Glomerular visceral epithelial cell (primary cell): ENCODE measurements at regions not wholly inside any gene's neighbourhood (a gene's known extent, or its start where the extent isn't known, plus 50 kb on each side); places are given as distances from the start of the nearest gene placed in this dataset.
A peak's percentile ranks its signal among the peaks of the same experiment; 100 is the strongest.
"Not testable (repeated sequence)": the region's sequence is repeated elsewhere in the genome, so short reads cannot be mapped to it uniquely, and the experiment has no call there.

Source experiments
- DNase-seq: peaks from one replicate; pipeline ENCODE4 v3.0.0-alpha.2; 2016; ENCODE audit errors: extremely low spot score

DNA sequence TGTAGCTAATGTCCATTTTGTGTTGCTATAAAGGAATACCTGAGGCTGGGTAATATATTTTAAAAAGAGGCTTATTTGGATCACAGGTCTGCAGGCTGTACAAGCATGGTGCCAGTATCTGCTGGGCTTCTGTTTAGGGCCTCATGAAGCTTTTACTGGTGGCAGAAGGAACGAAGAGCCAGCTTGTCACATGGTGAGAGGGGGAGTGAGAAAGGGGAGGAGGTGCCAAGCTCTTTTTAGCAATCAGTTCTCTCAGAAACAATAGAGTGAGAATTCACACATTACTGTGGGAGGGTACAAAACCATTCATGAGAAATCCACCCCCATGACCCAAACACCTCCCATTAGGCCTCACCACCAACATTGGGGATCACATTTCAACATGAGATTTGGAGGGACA lies 340.9 kb downstream of the RASEF start:
- no peak for DNase-seq

DNA sequence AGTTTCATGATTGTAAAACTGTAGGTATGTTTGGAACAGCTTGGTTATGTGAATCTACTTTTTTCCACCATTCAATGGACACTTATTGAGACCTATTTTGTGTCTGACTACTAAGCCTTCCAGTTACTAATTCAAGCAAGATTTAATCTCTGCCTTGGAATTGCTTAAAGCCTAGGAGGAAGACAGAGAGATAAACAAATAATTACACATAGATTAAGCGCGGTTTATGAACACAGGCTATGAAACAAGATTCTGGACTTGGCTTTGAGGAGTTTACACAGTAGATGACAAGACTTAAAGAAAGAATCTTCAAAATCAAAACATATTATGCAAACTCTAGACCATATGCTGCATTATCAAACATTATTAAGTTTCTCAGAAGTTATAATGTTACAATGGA lies 340.4 kb downstream of the RASEF start:
- no peak for DNase-seq

GRCh38 chr9:82726424-82727276 lies 336.3 kb downstream of the RASEF start:
- DNase-seq = no peak

- DNase-seq = no peak
Measured at GRCh38 chr9:82729141-82729540, 333.8 kb downstream of the RASEF start.

DNA sequence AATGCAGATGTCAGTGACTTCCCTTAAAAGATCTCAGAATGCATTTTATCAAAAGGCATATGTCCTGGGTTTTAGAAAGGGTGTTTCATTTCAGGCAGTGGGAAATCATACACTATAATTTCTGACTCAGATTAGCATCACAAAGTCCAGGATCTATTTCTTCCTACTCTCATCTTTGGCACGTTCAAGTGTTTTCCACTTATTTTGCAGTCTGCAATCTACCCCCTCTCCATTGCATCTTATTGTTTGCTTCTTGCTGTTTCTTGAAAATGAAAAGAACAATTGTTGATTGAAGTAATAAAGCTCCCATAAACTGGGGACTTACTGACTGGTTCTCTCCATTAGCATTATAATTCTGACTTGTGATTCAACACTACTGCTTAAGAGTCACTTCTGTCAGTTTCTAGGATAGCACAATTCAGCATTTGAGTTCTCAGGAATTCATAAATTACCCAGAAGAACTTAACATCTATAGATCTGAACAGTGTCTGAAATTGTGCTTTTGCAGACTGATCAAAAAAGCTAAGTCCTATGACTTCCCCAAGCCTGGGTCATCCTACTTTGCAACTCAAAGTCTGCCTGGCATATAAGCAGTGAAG lies 332.9 kb downstream of the RASEF start:
- DNase-seq = no peak

GRCh38 chr9:82732928-82733327 lies 330.0 kb downstream of the RASEF start:
- no peak for DNase-seq

DNA sequence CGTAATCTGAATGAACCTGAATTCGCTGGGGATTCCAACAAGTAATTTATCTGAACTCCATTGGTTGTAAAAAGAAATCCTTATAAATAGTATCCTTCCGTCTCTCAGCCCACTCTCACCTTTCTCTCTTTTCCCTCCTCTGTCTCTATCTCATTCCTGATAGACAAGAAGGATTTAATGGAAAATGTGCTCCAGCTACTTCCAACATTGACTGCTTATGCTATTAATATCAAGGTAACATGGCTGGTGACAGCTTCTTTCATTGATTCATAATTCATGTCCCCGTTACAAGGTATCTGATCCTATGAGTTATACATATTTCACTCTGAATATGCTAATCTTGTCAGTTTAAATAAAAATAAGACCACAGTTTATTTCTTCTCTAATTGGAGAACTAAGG lies 326.8 kb downstream of the RASEF start:
- DNase-seq = no peak

DNA sequence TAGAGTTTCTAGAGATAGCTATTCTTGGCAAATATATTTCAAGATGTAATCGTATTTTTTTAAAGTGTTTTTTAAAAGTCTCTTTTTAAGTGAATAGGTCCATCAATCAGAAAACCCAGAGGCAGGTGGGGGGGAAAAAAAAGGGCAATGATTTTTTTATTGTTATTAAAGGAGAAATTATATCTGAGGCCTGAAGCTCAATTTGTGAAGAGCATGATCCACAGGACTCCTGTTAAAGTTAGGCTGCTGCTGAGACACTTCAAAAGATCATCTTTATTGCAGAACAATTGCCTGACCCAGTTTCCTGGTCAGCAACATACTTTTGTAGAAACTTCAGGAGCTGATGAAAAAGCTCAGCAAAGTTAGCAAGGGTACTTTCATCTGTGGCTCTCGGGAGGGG lies 326.2 kb downstream of the RASEF start:
- DNase-seq = no peak

- DNase-seq = no peak
Measured at GRCh38 chr9:82745919-82746318, 317.0 kb downstream of the RASEF start.

DNA sequence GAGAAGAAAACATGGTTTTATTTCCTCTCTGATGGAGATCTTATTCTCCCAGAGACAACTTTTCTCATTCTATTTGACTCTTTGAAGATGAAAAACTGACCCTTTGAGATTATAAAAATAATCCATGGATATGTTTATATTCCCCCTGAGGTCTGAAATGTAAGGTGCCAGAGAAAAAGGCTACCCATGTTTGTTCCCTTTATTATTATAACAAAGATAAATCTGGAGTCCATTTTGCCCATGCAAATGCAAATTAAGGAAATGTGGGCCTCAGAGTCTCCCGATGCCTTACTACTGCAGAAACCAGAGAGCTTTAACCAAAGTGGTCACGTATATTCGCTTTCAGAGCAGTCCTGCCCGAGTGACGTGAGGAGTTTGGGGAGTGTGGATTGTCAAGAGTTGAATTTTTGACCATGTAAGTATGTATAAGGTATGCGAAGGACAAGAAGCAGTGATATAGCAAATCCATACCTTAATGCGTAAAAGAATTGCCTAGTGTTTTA lies 312.5 kb downstream of the RASEF start:
- no peak for DNase-seq

DNA sequence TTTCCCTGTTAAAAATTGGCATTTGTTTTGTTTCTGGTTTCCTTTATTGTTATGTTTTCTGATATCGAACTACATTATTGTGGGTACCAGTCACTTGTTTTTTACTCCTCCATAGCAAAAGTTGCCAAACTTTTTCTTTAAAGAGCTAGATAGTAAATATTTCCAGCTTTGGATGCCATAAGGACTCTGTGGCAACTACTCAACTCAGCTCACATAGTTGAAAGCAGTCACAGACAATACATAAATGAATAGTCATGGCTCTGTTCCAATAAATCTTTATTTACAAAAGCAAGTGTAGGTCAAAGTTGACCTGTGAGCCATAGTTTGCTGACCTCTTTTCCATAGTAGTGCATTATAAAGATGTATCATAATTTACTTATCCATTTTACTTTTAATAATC lies 305.0 kb downstream of the RASEF start:
- no peak for DNase-seq

GRCh38 chr9:82761027-82761426 lies 301.9 kb downstream of the RASEF start:
- DNase-seq = no peak

DNA sequence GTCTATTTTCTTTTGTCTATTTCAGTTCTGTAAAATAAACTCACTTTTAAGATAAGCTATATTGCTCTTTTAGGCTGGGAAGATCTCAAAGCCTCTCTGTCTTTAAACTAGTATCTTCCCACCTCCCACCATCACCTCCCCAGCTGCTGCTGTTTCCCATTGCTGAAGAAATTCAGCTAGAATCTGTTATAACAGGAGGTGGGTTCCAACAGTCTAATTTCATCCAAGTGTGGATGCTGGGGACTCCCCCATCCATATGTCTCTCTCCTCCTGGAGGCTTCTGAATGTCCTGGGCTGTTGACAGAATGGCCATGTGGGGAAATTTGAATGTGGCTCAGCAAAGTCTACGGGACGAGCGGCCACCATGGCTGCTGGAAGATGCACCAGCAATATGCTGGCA lies 301.0 kb downstream of the RASEF start:
- DNase-seq = no peak

DNA sequence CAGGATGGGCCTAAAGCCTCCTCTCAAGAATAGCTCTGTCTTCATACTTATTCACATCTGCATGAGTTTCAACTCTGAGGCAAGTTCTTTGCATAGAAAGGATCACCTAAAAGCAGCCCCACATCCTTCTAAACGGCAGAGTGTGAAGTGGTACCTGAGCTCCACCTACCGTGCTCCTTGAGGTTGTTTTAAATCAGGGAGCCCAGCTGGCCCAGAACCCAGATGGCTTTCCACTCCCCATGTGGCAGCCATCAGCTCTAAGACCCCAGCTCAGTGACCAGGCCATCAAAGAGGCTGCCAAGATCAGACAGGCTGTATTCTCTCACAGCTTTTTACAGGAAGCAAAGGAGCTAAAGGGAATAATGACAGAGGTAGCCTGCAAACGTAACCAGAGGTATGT lies 299.3 kb downstream of the RASEF start:
- peak; percentile 5 for DNase-seq

DNA sequence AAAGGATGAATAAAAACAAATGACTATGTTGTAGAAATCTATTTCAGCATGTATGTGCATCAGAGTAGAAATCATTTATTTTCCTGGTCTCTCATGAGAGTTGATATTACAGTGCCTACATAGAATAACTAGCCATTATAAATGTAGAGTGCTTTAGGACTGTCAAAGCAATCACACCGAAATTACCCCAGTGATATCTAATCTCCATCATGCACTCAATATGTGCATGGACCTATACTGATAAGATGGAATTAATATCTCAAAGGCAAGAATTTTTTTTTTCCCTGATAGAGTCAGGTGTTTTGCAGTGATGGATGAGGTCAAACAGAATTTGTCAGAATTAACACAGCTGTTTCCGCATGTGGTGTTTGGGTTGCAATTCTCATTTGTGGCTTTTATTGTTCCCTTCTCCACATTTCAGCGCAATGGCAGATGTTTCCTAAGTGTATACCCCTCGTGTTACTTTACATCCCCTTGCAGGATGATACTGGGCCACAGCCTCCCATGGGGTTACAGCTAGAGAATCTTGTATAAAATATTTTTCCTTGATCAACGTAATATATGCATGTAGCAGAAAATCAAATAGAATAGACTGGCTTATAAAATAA lies 298.8 kb downstream of the RASEF start:
- no peak for DNase-seq

- not testable (repeated sequence) for DNase-seq
Measured at GRCh38 chr9:82774707-82775231, 288.2 kb downstream of the RASEF start.

- DNase-seq = no peak
Measured at GRCh38 chr9:82776508-82776907, 286.4 kb downstream of the RASEF start.

GRCh38 chr9:82777366-82777765 lies 285.6 kb downstream of the RASEF start:
- no peak for DNase-seq

DNA sequence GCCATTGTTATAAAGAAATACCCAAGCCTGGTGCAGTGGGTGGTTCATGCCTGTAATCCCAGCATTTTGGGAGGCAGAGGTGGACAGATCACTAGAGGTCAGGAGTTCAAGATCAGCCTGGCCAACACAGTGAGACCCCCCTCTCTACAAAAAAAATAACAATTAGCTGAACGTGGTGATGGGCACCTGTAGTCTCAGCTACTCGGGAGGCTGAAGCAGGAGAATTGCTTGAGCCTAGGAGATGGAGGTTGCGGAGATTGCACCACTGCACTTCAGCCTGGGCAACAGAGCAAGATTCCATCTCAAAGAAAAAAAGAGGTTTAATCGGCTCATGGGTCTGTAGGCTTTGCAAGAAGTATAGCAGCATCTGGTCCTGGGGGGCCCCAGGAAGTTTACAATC lies 284.0 kb downstream of the RASEF start:
- not testable (repeated sequence) for DNase-seq

- DNase-seq = no peak
Measured at GRCh38 chr9:82780017-82780416, 282.9 kb downstream of the RASEF start.

GRCh38 chr9:82781921-82782392 lies 281.0 kb downstream of the RASEF start:
- DNase-seq = no peak

DNA sequence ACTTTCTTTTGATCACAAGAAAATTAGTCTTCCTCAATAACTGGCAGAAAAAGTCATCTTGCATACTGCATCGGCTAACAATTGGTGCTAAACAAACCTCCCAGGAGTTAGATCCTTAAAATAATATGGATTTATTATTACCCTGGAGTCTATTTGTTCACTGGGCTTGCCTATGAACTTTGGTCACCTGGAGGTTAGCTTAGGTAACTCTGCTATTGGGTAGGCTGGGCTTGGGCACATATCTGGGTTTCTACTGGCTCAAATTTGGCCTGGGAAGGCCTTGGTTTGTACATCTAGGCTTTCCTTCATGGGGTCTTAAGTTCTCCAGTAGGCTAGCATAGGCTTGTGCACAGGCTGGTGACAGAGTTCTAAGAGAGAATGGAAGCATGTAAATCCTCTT lies 279.9 kb downstream of the RASEF start:
- DNase-seq = no peak

DNA sequence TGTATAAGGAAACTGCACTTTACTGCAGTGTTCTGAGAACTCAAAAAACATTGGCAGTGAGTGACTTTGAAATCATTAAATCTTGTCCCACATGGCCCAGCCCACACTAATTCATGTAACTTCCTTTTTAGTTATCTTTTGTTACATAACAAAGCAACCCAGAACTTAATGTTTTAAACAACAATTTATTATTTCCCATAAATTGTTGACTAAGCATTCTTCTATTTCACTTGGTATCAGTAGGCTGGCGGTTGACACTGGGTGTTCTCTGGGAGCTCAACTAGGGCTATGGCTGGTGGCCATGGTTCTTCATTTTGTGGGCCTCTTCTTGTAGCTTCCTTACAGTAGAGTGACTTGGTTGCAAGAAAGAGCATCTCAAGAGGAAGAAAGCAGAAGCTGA lies 278.4 kb downstream of the RASEF start:
- no peak for DNase-seq
